ENCODE measurements at regions not wholly inside any gene's neighbourhood (a gene's known extent, or its start where the extent isn't known, plus 50 kb on each side); places are given as distances from the start of the nearest gene placed in this dataset.

DNA sequence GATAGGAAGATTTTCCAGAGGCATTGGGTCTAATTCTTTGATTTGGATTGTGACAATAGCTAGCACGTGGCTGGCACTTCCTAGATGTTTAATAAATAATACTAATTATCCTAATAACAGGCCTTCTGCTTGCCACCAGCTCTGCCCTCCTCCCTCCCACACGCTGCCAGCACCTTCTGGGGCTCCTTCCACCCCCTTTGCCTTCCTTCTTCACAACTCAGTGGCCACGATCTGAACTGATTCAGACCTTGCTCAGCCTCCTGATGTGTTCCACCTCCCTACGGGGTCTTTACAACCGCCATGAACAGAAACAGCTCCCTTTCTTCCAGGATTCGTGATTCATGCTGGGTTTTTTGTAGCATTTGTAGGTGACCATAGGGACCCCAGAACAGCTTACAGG, 310.3 kb upstream of the HS6ST1 start:
- H3K4me1 ChIP-seq (ENCODE audit: insufficient read depth, low read length), result peaks cover 4% of the 10 kb centered on the region
- no peak overlapping the region for H3K4me2 ChIP-seq (ENCODE audit: low read length)
- no peaks in the 10 kb centered on the region for H3K79me2 ChIP-seq (ENCODE audit: low read length)
- no peaks in the 10 kb centered on the region for H3K36me3 ChIP-seq (ENCODE audit: low read depth, low read length)
- POLR2A ChIA-PET (ENCODE audit: unreplicated experiment), result no interaction called here
- H3K4me3 ChIP-seq (ENCODE audit: low read length), result no peak overlapping the region
- no peak for ATAC-seq
- intact Hi-C loops (cut with micrococcal nuclease), result no loop called here
- H3K9ac ChIP-seq (ENCODE audit: low read length), result no peak overlapping the region
- H3K27me3 ChIP-seq (ENCODE audit: low read length), result peaks cover 68% of the 10 kb centered on the region
- no peaks in the 10 kb centered on the region for H3K9me2 ChIP-seq (replicated peaks; ENCODE audit: low read length)
- CTCF ChIA-PET, result no interaction called here
- H2AFZ ChIP-seq (ENCODE audit: low read length), result no peak overlapping the region
- H3K27ac ChIP-seq (ENCODE audit: low read length), result no peak overlapping the region
- DNase-seq, result no peak
- H3K9me3 ChIP-seq (ENCODE audit: low read length), result no peaks in the 10 kb centered on the region
- TF ChIP-seq, protein P1, sequence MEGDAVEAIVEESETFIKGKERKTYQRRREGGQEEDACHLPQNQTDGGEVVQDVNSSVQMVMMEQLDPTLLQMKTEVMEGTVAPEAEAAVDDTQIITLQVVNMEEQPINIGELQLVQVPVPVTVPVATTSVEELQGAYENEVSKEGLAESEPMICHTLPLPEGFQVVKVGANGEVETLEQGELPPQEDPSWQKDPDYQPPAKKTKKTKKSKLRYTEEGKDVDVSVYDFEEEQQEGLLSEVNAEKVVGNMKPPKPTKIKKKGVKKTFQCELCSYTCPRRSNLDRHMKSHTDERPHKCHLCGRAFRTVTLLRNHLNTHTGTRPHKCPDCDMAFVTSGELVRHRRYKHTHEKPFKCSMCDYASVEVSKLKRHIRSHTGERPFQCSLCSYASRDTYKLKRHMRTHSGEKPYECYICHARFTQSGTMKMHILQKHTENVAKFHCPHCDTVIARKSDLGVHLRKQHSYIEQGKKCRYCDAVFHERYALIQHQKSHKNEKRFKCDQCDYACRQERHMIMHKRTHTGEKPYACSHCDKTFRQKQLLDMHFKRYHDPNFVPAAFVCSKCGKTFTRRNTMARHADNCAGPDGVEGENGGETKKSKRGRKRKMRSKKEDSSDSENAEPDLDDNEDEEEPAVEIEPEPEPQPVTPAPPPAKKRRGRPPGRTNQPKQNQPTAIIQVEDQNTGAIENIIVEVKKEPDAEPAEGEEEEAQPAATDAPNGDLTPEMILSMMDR (conservative IDR thresholded peaks at IDR 0.05; ENCODE audit: low read depth, low read length), result no peak
- TF ChIP-seq EZH2phosphoT487 (IDR thresholded peaks at IDR 0.05; ENCODE audit: borderline replicate concordance, low read length) (no peak), EZH2 (IDR thresholded peaks at IDR 0.05; ENCODE audit: low read length, unreplicated experiment) (no peak)
- no TSS peak for BruUV-seq (replicated peaks)
- no peaks in the 10 kb centered on the region for H3F3A ChIP-seq (ENCODE audit: low read length, unreplicated experiment)
- H4K20me1 ChIP-seq (ENCODE audit: low read length), result no peaks in the 10 kb centered on the region

DNA sequence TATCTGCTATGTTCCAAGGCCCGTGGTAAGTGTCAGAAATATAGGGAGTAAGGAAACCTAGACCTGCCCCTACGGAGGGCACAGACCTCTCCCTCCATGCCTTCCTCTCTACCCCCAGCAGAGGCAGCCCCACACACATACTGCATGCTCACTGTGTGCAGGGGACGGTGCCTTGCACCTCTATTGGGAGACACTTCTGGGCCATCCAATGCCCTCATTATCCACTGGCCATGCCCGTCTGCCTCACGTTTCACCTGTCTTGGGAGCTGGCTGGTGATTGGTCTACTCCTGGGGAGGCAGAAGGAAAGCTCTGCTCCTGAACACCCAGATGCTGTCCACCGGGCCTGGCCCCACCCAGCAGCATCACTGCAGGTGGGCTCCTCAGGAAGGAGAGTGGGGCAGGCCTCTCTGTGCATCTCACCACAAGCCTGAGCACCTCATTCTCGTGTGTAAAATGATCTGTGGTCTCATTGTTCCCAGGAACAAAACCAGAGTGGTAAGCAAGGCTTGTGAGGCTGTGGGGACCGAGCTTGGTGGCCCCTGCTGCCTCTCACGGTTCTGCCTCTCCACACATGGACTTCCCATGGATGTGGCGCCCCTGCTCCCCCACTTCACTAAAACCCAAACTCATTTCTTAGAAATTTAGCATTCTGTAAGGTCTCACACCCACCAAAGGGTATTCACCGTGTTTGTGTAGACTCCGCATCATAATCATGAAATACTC, 312.5 kb upstream of the HS6ST1 start:
- no peaks in the 10 kb centered on the region for H3K79me2 ChIP-seq (ENCODE audit: low read length)
- no peaks in the 10 kb centered on the region for H3K36me3 ChIP-seq (ENCODE audit: low read depth, low read length)
- ATAC-seq (no peak), DNase-seq (no peak)
- no peaks in the 10 kb centered on the region; the same call in 1 of the 2 replicates for H3K4me1 ChIP-seq (ENCODE audit: insufficient read depth, low read length)
- no peak overlapping the region for H2AFZ ChIP-seq (ENCODE audit: low read length)
- H3K27ac ChIP-seq (ENCODE audit: low read length), result no peak overlapping the region
- POLR2A ChIA-PET (ENCODE audit: unreplicated experiment), result no interaction called here
- H3K9ac ChIP-seq (ENCODE audit: low read length), result no peak overlapping the region
- CTCF ChIA-PET, result no interaction called here
- intact Hi-C loops (cut with micrococcal nuclease), result no loop called here
- H3K27me3 ChIP-seq (ENCODE audit: low read length), result peaks cover 80% of the 10 kb centered on the region
- H3K4me3 ChIP-seq (ENCODE audit: low read length), result no peak overlapping the region
- no TSS peak for BruUV-seq (replicated peaks)
- H3K4me2 ChIP-seq (ENCODE audit: low read length), result no peak overlapping the region
- TF ChIP-seq, protein P1 (conservative IDR thresholded peaks at IDR 0.05; ENCODE audit: low read depth, low read length), result no peak
- TF ChIP-seq EZH2phosphoT487 (IDR thresholded peaks at IDR 0.05; ENCODE audit: borderline replicate concordance, low read length) (no peak), EZH2 (IDR thresholded peaks at IDR 0.05; ENCODE audit: low read length, unreplicated experiment) (no peak)
- H3K9me3 ChIP-seq (ENCODE audit: low read length), result no peaks in the 10 kb centered on the region
- H3K9me2 ChIP-seq (replicated peaks; ENCODE audit: low read length), result no peaks in the 10 kb centered on the region
- H4K20me1 ChIP-seq (ENCODE audit: low read length), result no peaks in the 10 kb centered on the region
- H3F3A ChIP-seq (ENCODE audit: low read length, unreplicated experiment), result no peaks in the 10 kb centered on the region

DNA sequence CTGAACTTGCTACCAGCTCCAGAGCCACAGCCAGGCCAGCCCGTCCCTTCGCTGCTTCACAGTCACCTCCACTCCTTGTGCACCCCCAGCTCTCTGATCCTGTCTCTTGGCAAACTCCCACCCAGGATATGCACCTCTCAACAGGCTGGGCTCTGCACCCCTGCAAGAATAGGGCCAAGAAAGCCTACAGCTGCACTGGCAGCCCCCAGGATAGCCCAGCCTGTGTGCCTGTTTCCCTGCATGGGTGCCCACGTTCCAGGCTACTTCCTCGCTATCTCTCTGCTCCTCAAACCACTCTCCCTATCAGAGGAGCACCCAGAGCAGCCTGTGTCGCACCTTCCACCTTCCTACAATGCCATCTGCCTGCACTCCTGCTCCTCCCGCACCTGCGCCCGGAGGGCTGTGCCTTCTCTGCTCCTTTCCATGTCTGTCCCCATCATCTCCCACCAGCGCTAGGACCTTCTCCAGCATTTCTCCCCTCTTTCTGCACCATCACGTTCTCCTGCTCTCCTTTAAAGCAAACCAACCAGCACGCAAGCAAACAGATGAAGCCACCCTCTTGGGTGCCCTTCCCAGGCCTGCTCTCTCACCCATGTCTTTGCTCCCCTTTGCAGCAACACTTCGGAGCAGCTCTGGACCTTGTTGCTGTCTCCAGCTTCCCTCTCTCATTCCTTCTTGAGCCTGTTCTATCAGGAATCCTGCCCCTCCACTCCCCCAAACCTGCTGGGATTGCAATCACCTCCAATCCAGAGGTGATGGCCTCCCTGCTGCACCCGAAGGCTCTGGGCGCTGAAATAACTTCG, 313.2 kb upstream of the HS6ST1 start:
- Histone ChIP-seq H3K9ac (ENCODE audit: low read length) (no peak overlapping the region), H3K4me2 (ENCODE audit: low read length) (no peak overlapping the region), H3K27ac (ENCODE audit: low read length) (no peak overlapping the region), H3F3A (ENCODE audit: low read length, unreplicated experiment) (no peaks in the 10 kb centered on the region), H3K9me3 (ENCODE audit: low read length) (no peaks in the 10 kb centered on the region), H3K36me3 (ENCODE audit: low read depth, low read length) (no peaks in the 10 kb centered on the region), H3K79me2 (ENCODE audit: low read length) (no peaks in the 10 kb centered on the region), H4K20me1 (ENCODE audit: low read length) (no peaks in the 10 kb centered on the region), H3K4me3 (ENCODE audit: low read length) (no peak overlapping the region), H2AFZ (ENCODE audit: low read length) (no peak overlapping the region), H3K27me3 (ENCODE audit: low read length) (peaks cover 74% of the 10 kb centered on the region), H3K4me1 (ENCODE audit: insufficient read depth, low read length) (no peaks in the 10 kb centered on the region), H3K9me2 (replicated peaks; ENCODE audit: low read length) (no peaks in the 10 kb centered on the region)
- CTCF ChIA-PET, result no interaction called here
- TF ChIP-seq, protein P1 (conservative IDR thresholded peaks at IDR 0.05; ENCODE audit: low read depth, low read length), result no peak
- TF ChIP-seq EZH2phosphoT487 (IDR thresholded peaks at IDR 0.05; ENCODE audit: borderline replicate concordance, low read length), result no peak
- TF ChIP-seq EZH2 (IDR thresholded peaks at IDR 0.05; ENCODE audit: low read length, unreplicated experiment), result no peak
- intact Hi-C loops (cut with micrococcal nuclease), result no loop called here
- DNase-seq (no peak), ATAC-seq (no peak)
- POLR2A ChIA-PET (ENCODE audit: unreplicated experiment), result no interaction called here
- BruUV-seq (replicated peaks), result no TSS peak
